Peyer's patch (tissue), 4 donors: ENCODE measurements at regions not wholly inside any gene's neighbourhood (a gene's known extent, or its start where the extent isn't known, plus 50 kb on each side); places are given as distances from the start of the nearest gene placed in this dataset.

ENCODE experiments used
- DNase-seq, 3 donors: peaks; one replicate each; pipeline ENCODE4 v3.0.0-alpha.2; 2017 to 2019
- H3K27ac ChIP-seq, 4 donors: fragments of 200-600 bp; sonication (generic); one replicate each; pipeline ENCODE4 v1.5.1; 2016 to 2019
- H3K27me3 ChIP-seq, 2 donors: fragments of 200-600 bp; sonication (generic); one replicate each; pipeline ENCODE4 v1.5.1; 2019
- H3K36me3 ChIP-seq, 3 donors: fragments of 200-600 bp; sonication (generic); one replicate each; pipeline ENCODE4 v1.5.1; 2016 to 2019
- H3K4me1 ChIP-seq, 4 donors: fragments of 200-600 bp; sonication (generic); one replicate each; pipeline ENCODE4 v1.5.1; 2016 to 2019
- H3K4me3 ChIP-seq, 4 donors: fragments of 200-600 bp; sonication (generic); 1 replicate in 3 of 4; 2 replicates in 1 of 4; pipeline ENCODE4 v1.5.1; 2016 to 2019; ENCODE audit warnings: mild to moderate bottlenecking in 1 of 4
- H3K9me3 ChIP-seq, 4 donors: fragments of 200-600 bp; sonication (generic); one replicate each; pipeline ENCODE4 v1.5.1; 2016 to 2019; ENCODE audit warnings: mild to moderate bottlenecking in 1 of 4
- CTCF ChIP-seq, 6 experiments: fragments of 450-650 bp in 4 of 6; fragments of 200-600 bp in 2 of 6; sonication (generic) in 1 of 6; IDR thresholded peaks; one replicate each; pipeline ENCODE4 v1.5.1; 2017 to 2019; ENCODE audit warnings: antibody characterized with exemption in 6 of 6, mild to moderate bottlenecking in 3 of 6, moderate library complexity in 1 of 6
- POLR2A ChIP-seq, 2 donors: fragments of 450-650 bp; IDR thresholded peaks; one replicate each; pipeline ENCODE4 v1.5.1; 2017; ENCODE audit warnings: antibody characterized with exemption in 2 of 2, mild to moderate bottlenecking in 2 of 2, moderate library complexity in 2 of 2

- TF ChIP-seq POLR2A (IDR thresholded peaks at IDR 0.05): no peak
- TF ChIP-seq CTCF (IDR thresholded peaks at IDR 0.05): no peak
- Histone ChIP-seq H3K27me3 (no peaks in the 10 kb centered on the region), H3K9me3 (no peaks in the 10 kb centered on the region), H3K27ac (no peak overlapping the region), H3K4me3 (no peak overlapping the region), H3K4me1 (no peaks in the 10 kb centered on the region), H3K36me3 (no peaks in the 10 kb centered on the region)
- no peak for DNase-seq
Measured at GRCh38 chr4:12584116-12584875, 899.8 kb downstream of the RAB28 start.

- TF ChIP-seq CTCF (IDR thresholded peaks at IDR 0.05): no peak
- no peak for TF ChIP-seq POLR2A (IDR thresholded peaks at IDR 0.05)
- H3K9me3 ChIP-seq: no peaks in the 10 kb centered on the region
- H3K27ac ChIP-seq: no peak overlapping the region
- H3K27me3 ChIP-seq: no peaks in the 10 kb centered on the region
- H3K4me1 ChIP-seq: no peaks in the 10 kb centered on the region
- no peak overlapping the region for H3K4me3 ChIP-seq
- no peaks in the 10 kb centered on the region for H3K36me3 ChIP-seq
- DNase-seq: no peak
Measured at GRCh38 chr4:12583275-12583674, 900.9 kb downstream of the RAB28 start.

- TF ChIP-seq CTCF (IDR thresholded peaks at IDR 0.05) (no peak), POLR2A (IDR thresholded peaks at IDR 0.05) (no peak)
- Histone ChIP-seq H3K27ac (no peak overlapping the region), H3K4me1 (no peaks in the 10 kb centered on the region), H3K9me3 (no peaks in the 10 kb centered on the region), H3K27me3 (no peaks in the 10 kb centered on the region), H3K36me3 (no peaks in the 10 kb centered on the region), H3K4me3 (no peak overlapping the region)
- no peak for DNase-seq
Measured at GRCh38 chr4:12580787-12581186, 903.4 kb downstream of the RAB28 start.

- TF ChIP-seq CTCF (IDR thresholded peaks at IDR 0.05): no peak
- TF ChIP-seq POLR2A (IDR thresholded peaks at IDR 0.05): no peak
- H3K27me3 ChIP-seq: no peaks in the 10 kb centered on the region
- no peak overlapping the region for H3K27ac ChIP-seq
- H3K4me1 ChIP-seq: no peaks in the 10 kb centered on the region
- no peaks in the 10 kb centered on the region for H3K36me3 ChIP-seq
- no peaks in the 10 kb centered on the region for H3K9me3 ChIP-seq
- H3K4me3 ChIP-seq: no peak overlapping the region
- no peak for DNase-seq
Measured at GRCh38 chr4:12579172-12579571, 905.0 kb downstream of the RAB28 start.

GRCh38 chr4:12576409-12576808, 907.7 kb downstream of the RAB28 start:
- Histone ChIP-seq H3K9me3 (no peaks in the 10 kb centered on the region), H3K4me1 (no peaks in the 10 kb centered on the region), H3K4me3 (no peak overlapping the region), H3K27me3 (no peaks in the 10 kb centered on the region), H3K36me3 (no peaks in the 10 kb centered on the region), H3K27ac (no peak overlapping the region)
- TF ChIP-seq CTCF (IDR thresholded peaks at IDR 0.05): no peak
- TF ChIP-seq POLR2A (IDR thresholded peaks at IDR 0.05): no peak
- DNase-seq: no peak
